HG03439 (cell line): ENCODE measurements at regions not wholly inside any gene's neighbourhood (a gene's known extent, or its start where the extent isn't known, plus 50 kb on each side); places are given as distances from the start of the nearest gene placed in this dataset.
"Not testable (repeated sequence)": the region's sequence is repeated elsewhere in the genome, so short reads cannot be mapped to it uniquely, and the experiment has no call there.

ENCODE experiments used
- ATAC-seq: cut with Tn5 transposase; IDR thresholded peaks from one replicate; pipeline ENCODE4 v1.9.1; 2021; ENCODE audit warnings: mild to moderate bottlenecking, moderate library complexity; ENCODE audit not compliant: unreplicated experiment

DNA sequence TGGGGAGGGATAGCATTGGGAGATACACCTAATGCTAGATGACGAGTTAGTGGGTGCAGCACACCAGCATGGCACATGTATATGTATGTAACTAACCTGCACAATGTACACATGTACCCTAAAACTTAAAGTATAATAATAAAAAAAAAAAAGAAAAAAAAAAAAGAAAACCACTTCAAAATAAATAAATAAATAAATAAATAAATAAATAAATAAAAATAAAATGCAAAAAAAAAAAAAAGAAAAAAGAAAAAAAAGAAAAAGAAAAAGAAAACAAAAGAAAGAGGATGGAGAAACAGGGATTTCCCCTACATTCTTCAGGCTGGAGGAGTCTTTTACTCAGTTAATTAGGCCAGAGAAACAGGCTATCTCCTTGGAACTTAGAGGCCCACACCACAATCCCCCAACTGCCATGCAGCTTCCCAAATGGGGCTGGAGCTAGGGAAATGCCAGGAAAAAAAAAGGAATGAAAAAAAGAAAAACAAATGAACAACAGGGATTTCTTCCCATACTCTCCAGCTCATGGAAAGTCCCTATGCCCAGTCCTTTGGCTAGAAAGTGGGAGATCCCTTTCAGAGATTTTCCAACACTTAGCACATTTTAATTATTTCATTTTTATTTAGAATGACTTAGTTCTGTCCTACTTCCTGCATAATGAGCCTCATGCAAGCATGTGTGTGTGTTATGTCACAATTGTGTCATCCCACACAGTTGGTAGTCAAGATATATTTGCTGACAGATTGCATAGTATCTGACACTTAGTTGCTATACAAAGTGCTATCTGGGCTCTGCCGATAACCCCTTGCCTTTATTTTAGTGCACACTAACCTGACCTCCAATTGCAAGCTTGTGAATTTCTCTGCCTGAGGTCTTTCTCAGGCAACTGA, 486.4 kb downstream of the PLPP3 start:
- ATAC-seq = no peak

DNA sequence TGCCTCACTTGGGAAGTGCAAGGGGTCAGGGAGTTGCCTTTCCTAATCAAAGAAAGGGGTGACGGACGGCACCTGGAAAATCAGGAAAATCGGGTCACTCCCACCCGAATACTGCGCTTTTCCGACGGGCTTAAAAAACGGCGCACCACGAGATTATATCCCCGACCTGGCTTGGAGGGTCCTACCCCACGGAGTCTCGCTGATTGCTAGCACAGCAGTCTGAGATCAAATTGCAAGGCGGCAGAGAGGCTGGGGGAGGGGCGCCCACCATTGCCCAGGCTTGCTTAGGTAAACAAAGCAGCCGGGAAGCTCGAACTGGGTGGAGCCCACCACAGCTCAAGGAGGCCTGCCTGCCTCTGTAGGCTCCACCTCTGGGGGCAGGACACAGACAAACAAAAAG, 489.5 kb downstream of the PLPP3 start:
- ATAC-seq = not testable (repeated sequence)

DNA sequence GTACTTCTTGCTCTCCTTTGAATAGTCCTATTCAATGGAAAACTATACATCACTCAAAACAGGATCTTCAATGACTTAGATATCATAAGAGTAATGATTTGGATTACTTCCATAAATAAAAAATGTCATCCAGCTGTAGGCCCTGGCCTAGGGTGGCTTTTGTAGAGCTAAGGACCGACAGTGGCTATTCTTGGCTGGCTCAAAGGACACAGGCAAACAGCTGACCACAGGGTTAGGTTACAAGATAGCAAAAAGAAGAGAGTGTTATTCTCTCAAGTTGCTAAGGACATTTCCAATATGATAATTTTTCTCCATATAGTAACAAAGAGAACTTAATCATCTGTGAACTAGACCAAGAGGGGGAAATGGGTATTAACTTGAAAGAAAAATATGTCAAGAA, 495.1 kb downstream of the PLPP3 start:
- no peak for ATAC-seq

DNA sequence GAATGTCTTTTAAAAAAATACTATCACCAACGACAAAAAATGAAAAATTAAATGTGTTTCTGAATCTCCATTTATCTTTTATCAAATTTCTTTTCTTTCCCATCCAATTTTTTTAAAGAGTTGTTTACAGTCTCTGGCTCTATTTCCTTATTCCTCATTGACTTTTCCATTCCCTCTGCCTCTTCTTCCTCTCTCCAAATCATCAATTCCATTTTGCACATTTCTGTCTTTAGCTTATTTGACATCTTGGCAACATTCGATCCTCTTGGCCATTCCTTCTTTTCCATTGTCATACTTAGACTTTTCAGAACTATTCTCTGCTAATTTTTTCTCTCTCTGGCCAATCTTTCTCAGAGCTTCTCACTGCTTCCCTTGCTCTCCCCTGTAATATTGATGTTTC, 497.6 kb downstream of the PLPP3 start:
- ATAC-seq = no peak

DNA sequence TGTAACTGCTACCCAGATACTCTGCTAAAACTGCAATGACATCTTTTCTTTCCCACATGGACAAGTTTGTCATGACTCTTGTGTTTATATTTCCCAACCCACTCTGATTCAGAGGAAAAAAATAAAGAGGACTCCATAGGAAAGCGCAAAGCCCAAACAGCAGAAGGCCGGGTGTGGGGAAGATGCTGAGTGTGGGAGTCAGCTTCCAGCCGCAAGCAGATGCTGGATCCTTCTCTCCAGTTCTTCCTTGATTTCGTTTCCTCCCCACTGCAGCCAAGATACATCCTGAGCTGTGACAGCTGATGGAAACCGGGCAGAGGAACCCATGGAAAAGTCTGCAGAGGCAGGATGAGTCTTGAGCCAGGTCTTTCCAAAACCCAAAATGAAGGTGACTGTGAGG, 498.2 kb downstream of the PLPP3 start:
- ATAC-seq = no peak

DNA sequence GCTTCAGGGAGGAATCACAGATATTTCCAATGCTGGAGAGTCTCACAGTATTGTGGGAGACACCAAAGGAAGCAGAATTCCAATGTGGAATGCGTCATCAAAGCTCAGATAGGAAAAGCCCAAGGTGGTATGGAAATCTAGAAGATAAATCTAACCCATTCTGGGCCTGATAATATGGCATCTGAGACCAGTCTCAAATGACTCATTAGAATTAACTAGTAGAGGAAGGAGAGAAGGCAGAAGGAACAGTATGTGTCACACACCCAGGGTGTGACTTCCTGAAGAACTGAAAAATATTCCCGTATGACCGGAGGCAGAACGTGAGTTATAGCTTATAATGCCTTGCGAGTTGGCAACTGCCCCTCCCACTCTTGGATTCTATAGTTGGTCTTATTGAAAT, 499.2 kb downstream of the PLPP3 start:
- no peak for ATAC-seq

- ATAC-seq = no peak
Measured at GRCh38 chr1:56079391-56079790, 500.0 kb downstream of the PLPP3 start.

DNA sequence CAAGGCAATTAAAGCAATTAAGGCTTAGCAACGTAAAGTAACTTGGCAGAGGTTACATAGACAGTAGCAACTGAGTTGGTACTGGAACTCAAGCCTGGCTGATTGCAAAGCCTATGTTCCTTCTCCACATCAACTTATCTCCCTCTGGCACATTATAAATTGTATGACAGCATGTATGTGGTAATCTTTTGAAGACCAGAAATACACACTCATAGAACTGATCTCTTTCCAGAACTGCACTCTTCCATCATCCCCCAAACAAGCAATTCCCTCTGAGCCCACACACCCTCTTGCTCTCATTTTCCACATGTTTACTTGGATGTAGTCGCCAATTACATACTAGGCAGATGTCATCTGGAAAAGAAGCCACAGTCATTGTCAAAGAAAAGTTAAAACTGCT, 502.2 kb downstream of the PLPP3 start:
- no peak for ATAC-seq

DNA sequence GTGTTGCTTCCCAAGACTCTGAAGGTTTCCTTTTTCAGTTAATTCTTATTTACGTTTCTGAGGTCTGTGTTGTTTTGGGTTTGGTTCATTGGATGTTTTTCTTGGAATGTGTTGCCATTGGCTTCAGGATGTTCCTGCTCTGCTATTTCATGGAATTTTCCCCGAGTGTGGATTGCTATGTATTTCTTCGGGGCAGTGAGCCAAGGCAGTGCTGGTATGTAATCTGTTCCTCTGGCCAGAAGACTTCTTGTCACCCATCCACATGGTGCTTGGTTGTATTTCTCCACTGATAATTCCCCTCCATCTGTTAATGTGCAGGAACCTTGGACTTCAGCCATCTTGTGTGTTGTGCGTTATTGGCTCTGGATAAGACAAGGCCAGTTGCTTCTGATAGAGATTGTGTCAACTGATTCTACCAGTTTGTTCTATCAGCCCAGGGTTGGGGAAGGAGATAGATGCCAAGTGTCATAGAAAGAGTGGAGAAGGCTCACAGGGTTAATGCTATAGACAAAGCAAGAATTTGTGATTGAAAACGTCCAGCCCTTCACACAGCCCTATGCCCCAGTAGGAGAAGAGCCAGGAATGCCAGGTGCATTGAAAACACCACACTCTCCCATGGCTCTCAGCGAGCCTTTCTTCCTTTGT, 505.2 kb downstream of the PLPP3 start:
- ATAC-seq = no peak

GRCh38 chr1:56073614-56074006, 505.8 kb downstream of the PLPP3 start:
- ATAC-seq = no peak

GRCh38 chr1:56073206-56073605, 506.2 kb downstream of the PLPP3 start:
- ATAC-seq = no peak

GRCh38 chr1:56072310-56072709, 507.1 kb downstream of the PLPP3 start:
- ATAC-seq = no peak

DNA sequence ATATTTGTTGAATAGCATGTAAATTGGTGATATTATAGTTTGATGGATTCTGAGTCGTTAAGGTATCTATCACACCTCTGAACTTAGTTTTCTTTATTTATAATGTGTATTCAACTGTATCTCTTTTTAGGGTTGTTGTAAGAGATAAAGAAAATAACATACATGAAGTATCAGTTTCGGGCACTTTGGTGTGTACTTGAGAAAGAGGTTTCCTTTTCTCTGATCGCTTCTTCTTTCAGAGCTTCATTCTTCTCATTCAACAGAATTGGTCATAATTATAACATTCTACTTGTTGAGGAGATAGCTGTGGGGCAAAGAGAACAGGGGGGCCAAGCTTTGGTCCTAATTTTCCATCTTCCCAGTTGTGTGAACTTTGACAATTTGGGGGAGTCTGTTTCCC, 508.0 kb downstream of the PLPP3 start:
- ATAC-seq = no peak

GRCh38 chr1:56070601-56071000, 508.8 kb downstream of the PLPP3 start:
- no peak for ATAC-seq

- no peak for ATAC-seq
Measured at GRCh38 chr1:56069824-56070223, 509.5 kb downstream of the PLPP3 start.

GRCh38 chr1:56068908-56069307, 510.5 kb downstream of the PLPP3 start:
- no peak for ATAC-seq

GRCh38 chr1:56068210-56068609, 511.2 kb downstream of the PLPP3 start:
- ATAC-seq = no peak

DNA sequence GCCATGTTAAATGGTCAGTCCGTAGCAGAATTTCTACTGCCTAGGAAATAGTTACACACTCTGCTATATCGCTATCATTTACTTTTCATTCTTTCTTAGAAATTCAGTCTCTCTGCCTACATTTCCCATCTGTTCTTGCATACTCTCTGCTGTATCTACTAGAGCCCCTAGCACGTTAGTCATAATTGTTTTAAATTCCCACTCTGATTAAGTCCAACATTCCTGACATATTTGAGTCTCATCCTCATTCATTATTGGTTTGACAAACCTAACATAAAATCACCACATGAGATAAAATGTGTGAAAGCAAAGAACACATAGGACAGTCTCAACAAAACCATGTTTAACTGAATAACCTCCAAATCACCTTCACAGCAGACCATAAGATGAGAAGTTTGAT, 513.6 kb downstream of the PLPP3 start:
- ATAC-seq = no peak

GRCh38 chr1:56064705-56065104, 514.7 kb downstream of the PLPP3 start:
- ATAC-seq = no peak

- no peak for ATAC-seq
Measured at GRCh38 chr1:56063461-56063860, 515.9 kb downstream of the PLPP3 start.

GRCh38 chr1:56062625-56063024, 516.7 kb downstream of the PLPP3 start:
- ATAC-seq = no peak

- no peak for ATAC-seq
Measured at GRCh38 chr1:56061824-56062223, 517.5 kb downstream of the PLPP3 start.
